ENCODE measurements at regions not wholly inside any gene's neighbourhood (a gene's known extent, or its start where the extent isn't known, plus 50 kb on each side); places are given as distances from the start of the nearest gene placed in this dataset.

GRCh38 chr10:120793088-120793487 lies 58.1 kb upstream of the WDR11 start:
- Histone ChIP-seq H2BK15ac (ENCODE audit: low read length) (no peak overlapping the region), H2AK5ac (ENCODE audit: low read depth, low read length) (no peak overlapping the region), H3K9ac (replicated peaks in 1 of 4; ENCODE audit: extremely low read depth in 1 of 4, low read depth in 3 of 4, low read length in 3 of 4) (no peak overlapping the region), H3K27me3 (replicated peaks in 1 of 4; ENCODE audit: control insufficient read depth in 3 of 4, extremely low read depth in 1 of 4, insufficient read depth in 3 of 4, low read length in 3 of 4) (no peaks in the 10 kb centered on the region), H3K23ac (ENCODE audit: insufficient read length) (no peak overlapping the region), H2BK12ac (ENCODE audit: low read depth, low read length) (peak overlapping the region; percentile 89; the same call in 1 of the 2 replicates), H4K20me1 (replicated peaks in 1 of 2; ENCODE audit: control insufficient read depth in 1 of 2, insufficient read depth in 2 of 2, low read length in 2 of 2) (no peaks in the 10 kb centered on the region), H3K9me3 (ENCODE audit: insufficient read depth in 2 of 2, low read depth in 1 of 2, low read length in 1 of 2) (peaks cover 0 to 4% of the 10 kb centered on the region in 2 experiments; a peak in 1 of 4 replicates), H3K4ac (replicated peaks; ENCODE audit: insufficient read length, low read depth, low read length) (peak overlapping the region; percentile 27), H2BK120ac (replicated peaks; ENCODE audit: low read depth, low read length) (no peak overlapping the region), H3K56ac (replicated peaks; ENCODE audit: insufficient read length, low read depth, low read length) (no peak overlapping the region), H3K14ac (ENCODE audit: insufficient read length) (no peak overlapping the region), H3K4me3 (ENCODE audit: extremely low read depth in 1 of 4, insufficient read depth in 2 of 4, low read depth in 3 of 4, low read length in 4 of 4) (no peak overlapping the region), H3K36me3 (ENCODE audit: control insufficient read depth in 2 of 4, insufficient read depth in 4 of 4, low read length in 3 of 4) (no peaks in the 10 kb centered on the region), H3K23me2 (ENCODE audit: low read depth, low read length) (no peaks in the 10 kb centered on the region), H3K18ac (ENCODE audit: extremely low read depth, low read length) (peak overlapping the region; percentile 39; the same call in 1 of the 2 replicates), H4K5ac (ENCODE audit: insufficient read length, low read depth, low read length) (no peak overlapping the region), H2AFZ (ENCODE audit: low read length) (no peak overlapping the region), H4K91ac (replicated peaks; ENCODE audit: insufficient read length, low read length) (peak overlapping the region; percentile 25), H3K79me2 (ENCODE audit: control insufficient read depth in 1 of 2, insufficient read depth in 2 of 2, low read length in 2 of 2) (no peaks in the 10 kb centered on the region), H3K4me2 (ENCODE audit: insufficient read depth in 1 of 2, low read depth in 2 of 2, low read length in 2 of 2) (no peak overlapping the region), H3K27ac (ENCODE audit: low read depth, low read length) (no peak overlapping the region), H3K79me1 (ENCODE audit: low read depth, low read length) (no peaks in the 10 kb centered on the region), H2BK20ac (ENCODE audit: low read length) (no peak overlapping the region), H3K4me1 (replicated peaks in 1 of 4; ENCODE audit: control insufficient read depth in 3 of 4, insufficient read depth in 4 of 4, low read length in 3 of 4) (peaks cover 0 to 10% (median under 1%) of the 10 kb centered on the region in 4 experiments; a peak in 2 of 7 replicates), H4K8ac (ENCODE audit: extremely low read depth, insufficient read depth, low read length) (no peak overlapping the region), H2BK5ac (ENCODE audit: low read depth, low read length) (no peak overlapping the region; the same call in 1 of the 2 replicates)
- no peak for TF ChIP-seq SAP30 (IDR thresholded peaks at IDR 0.05; ENCODE audit: insufficient read depth, insufficient replicate concordance, low read length)
- TF ChIP-seq YY1 (IDR thresholded peaks at IDR 0.05; ENCODE audit: low read depth, low read length): no peak
- TF ChIP-seq CHD2 (IDR thresholded peaks at IDR 0.05; ENCODE audit: low read length): no peak
- FAIRE-seq (no peak), DNase-seq (ENCODE audit: low read depth in 1 of 2, low spot score in 2 of 2) (no peak)
- ChIA-PET POLR2A (ENCODE audit: partially characterized antibody) (interaction anchor here (0.5 to 0.6 kb wide), 3 partner anchors 28 to 949 kb away, joined by 3 to 5 read pairs (median 3); no protein-coding TSS in a partner anchor), CTCF (ENCODE audit: partially characterized antibody) (interaction anchor here (0.9 to 1.3 kb wide), 7 partner anchors 8 to 369 kb away, joined by 3 to 6 read pairs (median 3); no protein-coding TSS in a partner anchor)
- WGBS, 2 experiments (ENCODE audit: extremely low coverage in 1 of 2, insufficient coverage in 1 of 2, insufficient read length in 1 of 2, insufficient replicate concordance in 2 of 2, low coverage in 1 of 2, low lambda C conversion rate in 2 of 2, missing lambda C conversion rate in 1 of 2): 82% methylated on average over 1 of the region's 2 CpGs; no CpG with 5 or more reads in 1 of the 2 experiments

All from H1 (cell line).